ENCODE measurements at regions not wholly inside any gene's neighbourhood (a gene's known extent, or its start where the extent isn't known, plus 50 kb on each side); places are given as distances from the start of the nearest gene placed in this dataset.

GRCh38 chr3:22665528-22665927, 537.6 kb upstream of the UBE2E2 start:
- Histone ChIP-seq H3K9me3 (replicated peaks; ENCODE audit: control insufficient read depth, insufficient read depth, low read depth, low read length) (no peaks in the 10 kb centered on the region), H3K9ac (ENCODE audit: insufficient read depth in 1 of 2, low read depth in 2 of 2, low read length in 2 of 2) (no peak overlapping the region), H3K4me3 (no peak overlapping the region), H2AFZ (ENCODE audit: low read depth, low read length) (no peak overlapping the region), H4K20me1 (replicated peaks; ENCODE audit: control insufficient read depth, insufficient read depth, low read length) (no peaks in the 10 kb centered on the region), H3K9me1 (ENCODE audit: control insufficient read depth, insufficient read depth, low read length) (no peaks in the 10 kb centered on the region), H3K4me1 (replicated peaks in 1 of 2; ENCODE audit: control insufficient read depth in 2 of 2, insufficient read depth in 2 of 2, low read length in 2 of 2) (no peaks in the 10 kb centered on the region), H3K27me3 (ENCODE audit: control insufficient read depth in 2 of 2, insufficient read depth in 2 of 2, low read length in 2 of 2) (no peaks in the 10 kb centered on the region), H3K27ac (ENCODE audit: extremely low read depth, low read depth, low read length) (no peak overlapping the region), H3K79me2 (ENCODE audit: control insufficient read depth, insufficient read depth, low read length) (no peaks in the 10 kb centered on the region), H3K36me3 (ENCODE audit: control insufficient read depth, insufficient read depth, low read length) (no peaks in the 10 kb centered on the region), H3K4me2 (ENCODE audit: insufficient read depth, low read length) (no peak overlapping the region)
- no peak for TF ChIP-seq MTA2 (IDR thresholded peaks at IDR 0.05; ENCODE audit: low read depth)
- no peak for TF ChIP-seq POU5F1 (IDR thresholded peaks at IDR 0.05; ENCODE audit: borderline replicate concordance, low read depth, low read length, partially characterized antibody)
- 2% methylated on average over 2 of the region's 2 CpGs for WGBS (ENCODE audit: insufficient coverage, low coverage, missing lambda C conversion rate)
- FAIRE-seq (no peak), ATAC-seq (no peak), DNase-seq (ENCODE audit: extremely low read depth in 1 of 4, low spot score in 3 of 4) (no peak)
- no TSS peak for BruUV-seq (replicated peaks)
- ChIA-PET POLR2A (interaction anchor here (0.6 kb wide), 1 partner anchor 289 kb away, joined by 6 read pairs; no protein-coding TSS in a partner anchor), CTCF (ENCODE audit: low intra/inter-chr PET ratio) (no interaction called here)
- in situ Hi-C loops (cut with MboI) = no loop called here
- intact Hi-C loops (cut with micrococcal nuclease) = no loop called here

DNA sequence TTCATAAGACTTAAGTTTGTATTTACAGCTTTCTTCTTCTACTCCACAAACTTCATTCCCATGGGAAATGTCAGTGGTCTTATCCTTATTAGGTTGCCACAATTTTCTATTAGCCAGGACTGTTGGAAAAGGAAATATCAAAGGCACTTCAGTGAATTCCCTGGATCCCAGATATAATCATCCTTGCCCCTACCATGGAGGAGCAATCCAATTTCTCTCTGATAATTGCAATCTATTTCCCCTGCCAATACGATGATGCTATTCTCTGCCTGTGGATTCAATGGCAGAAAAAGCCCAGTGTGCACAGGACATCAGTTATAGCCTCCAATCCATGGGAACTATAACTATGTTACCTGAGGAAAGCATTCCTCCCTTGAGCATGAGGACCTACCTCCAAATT, 536.4 kb upstream of the UBE2E2 start:
- intact Hi-C loops (cut with micrococcal nuclease) = no loop called here
- no peak overlapping the region for H3K4me3 ChIP-seq
- H3K4me1 ChIP-seq (replicated peaks in 1 of 2; ENCODE audit: control insufficient read depth in 2 of 2, insufficient read depth in 2 of 2, low read length in 2 of 2) = no peaks in the 10 kb centered on the region
- no peaks in the 10 kb centered on the region for H3K27me3 ChIP-seq (ENCODE audit: control insufficient read depth in 2 of 2, insufficient read depth in 2 of 2, low read length in 2 of 2)
- H3K79me2 ChIP-seq (ENCODE audit: control insufficient read depth, insufficient read depth, low read length) = no peaks in the 10 kb centered on the region
- H3K4me2 ChIP-seq (ENCODE audit: insufficient read depth, low read length) = no peak overlapping the region
- POLR2A ChIA-PET = no interaction called here
- in situ Hi-C loops (cut with MboI) = no loop called here
- no peaks in the 10 kb centered on the region for H3K36me3 ChIP-seq (ENCODE audit: control insufficient read depth, insufficient read depth, low read length)
- no TSS peak for BruUV-seq (replicated peaks)
- CTCF ChIA-PET (ENCODE audit: low intra/inter-chr PET ratio) = no interaction called here
- H4K20me1 ChIP-seq (replicated peaks; ENCODE audit: control insufficient read depth, insufficient read depth, low read length) = no peaks in the 10 kb centered on the region
- no peak for ATAC-seq
- no peak for FAIRE-seq
- H3K9ac ChIP-seq (ENCODE audit: insufficient read depth in 1 of 2, low read depth in 2 of 2, low read length in 2 of 2) = no peak overlapping the region
- no peak for DNase-seq (ENCODE audit: extremely low read depth in 1 of 4, low spot score in 3 of 4)
- 0% methylated on average over 1 of the region's 1 CpG for WGBS (ENCODE audit: insufficient coverage, low coverage, missing lambda C conversion rate)
- H2AFZ ChIP-seq (ENCODE audit: low read depth, low read length) = no peak overlapping the region
- no peak overlapping the region for H3K27ac ChIP-seq (ENCODE audit: extremely low read depth, low read depth, low read length)
- TF ChIP-seq MTF1 (CRISPR knock-in tag; IDR thresholded peaks at IDR 0.05; ENCODE audit: borderline replicate concordance) (no peak), GATAD2B (IDR thresholded peaks at IDR 0.05; ENCODE audit: borderline replicate concordance) (no peak), ATF1 (CRISPR knock-in tag; IDR thresholded peaks at IDR 0.05) (no peak), ATF1 (tag; IDR thresholded peaks at IDR 0.05) (no peak), NR2C2 (CRISPR knock-in tag; IDR thresholded peaks at IDR 0.05) (no peak), NR2C2 (tag; IDR thresholded peaks at IDR 0.05) (no peak), ZNF146 (CRISPR knock-in tag; IDR thresholded peaks at IDR 0.05; ENCODE audit: unreplicated experiment) (no peak), NFE2L1 (tag; IDR thresholded peaks at IDR 0.05; ENCODE audit: borderline replicate concordance, low read depth) (no peak), ILF3 (IDR thresholded peaks at IDR 0.05; ENCODE audit: borderline replicate concordance) (no peak), ESRRA (IDR thresholded peaks at IDR 0.05; ENCODE audit: borderline replicate concordance, low read depth) (no peak), ZNF41 (CRISPR knock-in tag; conservative IDR thresholded peaks at IDR 0.05) (no peak), SMARCB1 (IDR thresholded peaks at IDR 0.05; ENCODE audit: insufficient read length, low read depth) (no peak)
- TF ChIP-seq, protein P1, sequence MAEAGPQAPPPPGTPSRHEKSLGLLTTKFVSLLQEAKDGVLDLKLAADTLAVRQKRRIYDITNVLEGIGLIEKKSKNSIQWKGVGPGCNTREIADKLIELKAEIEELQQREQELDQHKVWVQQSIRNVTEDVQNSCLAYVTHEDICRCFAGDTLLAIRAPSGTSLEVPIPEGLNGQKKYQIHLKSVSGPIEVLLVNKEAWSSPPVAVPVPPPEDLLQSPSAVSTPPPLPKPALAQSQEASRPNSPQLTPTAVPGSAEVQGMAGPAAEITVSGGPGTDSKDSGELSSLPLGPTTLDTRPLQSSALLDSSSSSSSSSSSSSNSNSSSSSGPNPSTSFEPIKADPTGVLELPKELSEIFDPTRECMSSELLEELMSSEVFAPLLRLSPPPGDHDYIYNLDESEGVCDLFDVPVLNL (CRISPR knock-in tag; IDR thresholded peaks at IDR 0.05; ENCODE audit: low read depth) = no peak
- TF ChIP-seq, protein P2, sequence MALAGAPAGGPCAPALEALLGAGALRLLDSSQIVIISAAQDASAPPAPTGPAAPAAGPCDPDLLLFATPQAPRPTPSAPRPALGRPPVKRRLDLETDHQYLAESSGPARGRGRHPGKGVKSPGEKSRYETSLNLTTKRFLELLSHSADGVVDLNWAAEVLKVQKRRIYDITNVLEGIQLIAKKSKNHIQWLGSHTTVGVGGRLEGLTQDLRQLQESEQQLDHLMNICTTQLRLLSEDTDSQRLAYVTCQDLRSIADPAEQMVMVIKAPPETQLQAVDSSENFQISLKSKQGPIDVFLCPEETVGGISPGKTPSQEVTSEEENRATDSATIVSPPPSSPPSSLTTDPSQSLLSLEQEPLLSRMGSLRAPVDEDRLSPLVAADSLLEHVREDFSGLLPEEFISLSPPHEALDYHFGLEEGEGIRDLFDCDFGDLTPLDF (CRISPR knock-in tag; IDR thresholded peaks at IDR 0.05) = no peak
- H3K9me3 ChIP-seq (replicated peaks; ENCODE audit: control insufficient read depth, insufficient read depth, low read depth, low read length) = no peaks in the 10 kb centered on the region
- no peaks in the 10 kb centered on the region for H3K9me1 ChIP-seq (ENCODE audit: control insufficient read depth, insufficient read depth, low read length)
